PC-9 (cell line): ENCODE measurements at regions not wholly inside any gene's neighbourhood (a gene's known extent, or its start where the extent isn't known, plus 50 kb on each side); places are given as distances from the start of the nearest gene placed in this dataset.

Source experiments
- BruUV-seq: library from RNA; stranded (reverse); fragments of 400-500 nt; replicated peaks from 2 replicates; lab custom pipeline; 2021; lab: Mats Ljungman, UMichigan
- CTCF ChIA-PET: fragments of 300-600 bp; sonication (Branson Sonifier 250); formaldehyde crosslinking; loops from one replicate; lab custom pipeline; 2022; ENCODE audit warnings: antibody characterized with exemption; lab: Charles Lee
- POLR2A ChIA-PET: fragments of 300-600 bp; sonication (Branson Sonifier 250); formaldehyde crosslinking; loops from one replicate; lab custom pipeline; 2022; ENCODE audit warnings: antibody characterized with exemption; ENCODE audit not compliant: unreplicated experiment; lab: Charles Lee
- DNase-seq, 2 experiments: peaks; one replicate each; pipeline versions ENCODE4 v3.0.0 to v3.0.0-alpha.2; 2015 to 2022; ENCODE audit warnings: mixed read lengths in 1 of 2
- H2AFZ ChIP-seq: fragments of 200-600 bp; sonication (generic); 2 replicates; pipeline ENCODE4 v1.8.1; 2017; ENCODE audit warnings: antibody characterized with exemption
- H3F3A ChIP-seq: fragments of 200-600 bp; sonication (generic); 2 replicates; pipeline ENCODE4 v1.8.1; 2017; ENCODE audit warnings: antibody characterized with exemption, mild to moderate bottlenecking, low read depth; ENCODE audit not compliant: insufficient read depth
- H3K27ac ChIP-seq: fragments of 200-600 bp; sonication (generic); 2 replicates; pipeline ENCODE4 v1.6.1; 2016; ENCODE audit warnings: mixed run types
- H3K27me3 ChIP-seq: fragments of 200-600 bp; sonication (generic); 2 replicates; pipeline ENCODE4 v1.6.1; 2016; ENCODE audit warnings: low read depth, mixed run types; ENCODE audit not compliant: insufficient read depth
- H3K36me3 ChIP-seq: fragments of 200-600 bp; sonication (generic); 2 replicates; pipeline ENCODE4 v1.6.1; 2016; ENCODE audit warnings: low read depth, mixed run types
- H3K4me1 ChIP-seq: fragments of 200-600 bp; sonication (generic); replicated peaks from 2 replicates; pipeline ENCODE4 v1.6.1; 2016; ENCODE audit warnings: mixed run types; ENCODE audit not compliant: insufficient read depth
- H3K4me2 ChIP-seq: fragments of 200-600 bp; sonication (generic); 2 replicates; pipeline ENCODE4 v1.6.1; 2017; ENCODE audit warnings: mixed run types
- H3K4me3 ChIP-seq: fragments of 200-600 bp; sonication (generic); 2 replicates; pipeline ENCODE4 v1.6.1; 2016; ENCODE audit warnings: mixed run types
- H3K79me2 ChIP-seq: fragments of 200-600 bp; sonication (generic); 2 replicates; pipeline ENCODE4 v1.6.1; 2017; ENCODE audit warnings: low read depth, mixed run types
- H3K9me2 ChIP-seq: fragments of 200-600 bp; sonication (generic); 2 replicates; pipeline ENCODE4 v1.8.1; 2017; ENCODE audit warnings: mild to moderate bottlenecking; ENCODE audit not compliant: insufficient read depth
- H3K9me3 ChIP-seq: fragments of 200-600 bp; sonication (generic); 2 replicates; pipeline ENCODE4 v1.8.1; 2016; ENCODE audit warnings: low read depth; ENCODE audit not compliant: insufficient read depth
- H4K20me1 ChIP-seq: fragments of 200-600 bp; sonication (generic); 2 replicates; pipeline ENCODE4 v1.8.1; 2017; ENCODE audit not compliant: insufficient read depth
- CTCF ChIP-seq: fragments of 200-600 bp; sonication (generic); conservative IDR thresholded peaks from 2 replicates; pipeline ENCODE4 v1.6.1; 2017; ENCODE audit warnings: mixed run types, antibody characterized with exemption, mild to moderate bottlenecking, moderate library complexity
- EZH2 ChIP-seq: fragments of 200-600 bp; sonication (generic); IDR thresholded peaks from 2 replicates; pipeline ENCODE4 v1.8.0; 2017; ENCODE audit warnings: antibody characterized with exemption, low read depth
- intact Hi-C: fragments of 100-400 bp; cut with micrococcal nuclease; formaldehyde crosslinking; loops from one replicate; pipeline ENCODE4 v1.10.0; 2022; ENCODE audit not compliant: unreplicated experiment

- CTCF ChIA-PET = no interaction called here
- BruUV-seq = no TSS peak
- H3K4me1 ChIP-seq = no peaks in the 10 kb centered on the region
- H3F3A ChIP-seq = no peaks in the 10 kb centered on the region
- POLR2A ChIA-PET = no interaction called here
- H3K9me2 ChIP-seq = no peaks in the 10 kb centered on the region
- no peak overlapping the region for H2AFZ ChIP-seq
- no peak for DNase-seq
- H3K27ac ChIP-seq = no peak overlapping the region
- no peaks in the 10 kb centered on the region for H3K36me3 ChIP-seq
- no peaks in the 10 kb centered on the region for H3K79me2 ChIP-seq
- no peak overlapping the region for H3K4me2 ChIP-seq
- H3K4me3 ChIP-seq = no peak overlapping the region
- H3K9me3 ChIP-seq = no peaks in the 10 kb centered on the region
- no peak for TF ChIP-seq CTCF
- TF ChIP-seq EZH2 = no peak
- no peaks in the 10 kb centered on the region for H4K20me1 ChIP-seq
- intact Hi-C loops = no loop called here
- H3K27me3 ChIP-seq = no peaks in the 10 kb centered on the region; the same call in 1 of the 2 replicates
These were observed 545.7 kb downstream of the MCTP2 start for GRCh38 chr15:94777037-94777436.

GRCh38 chr15:94778840-94779239, 547.5 kb downstream of the MCTP2 start:
- Histone ChIP-seq H3K27me3 (no peaks in the 10 kb centered on the region), H3K4me3 (no peak overlapping the region), H3K36me3 (no peaks in the 10 kb centered on the region), H4K20me1 (no peaks in the 10 kb centered on the region), H3K4me2 (no peak overlapping the region), H3K27ac (no peak overlapping the region), H3K4me1 (no peaks in the 10 kb centered on the region), H3F3A (no peaks in the 10 kb centered on the region), H2AFZ (no peak overlapping the region), H3K79me2 (no peaks in the 10 kb centered on the region), H3K9me2 (no peaks in the 10 kb centered on the region), H3K9me3 (no peaks in the 10 kb centered on the region)
- intact Hi-C loops = no loop called here
- no TSS peak for BruUV-seq
- TF ChIP-seq EZH2 = no peak
- no peak for TF ChIP-seq CTCF
- ChIA-PET POLR2A (no interaction called here), CTCF (no interaction called here)
- no peak for DNase-seq

GRCh38 chr15:94780166-94780565, 548.8 kb downstream of the MCTP2 start:
- ChIA-PET POLR2A (no interaction called here), CTCF (no interaction called here)
- H2AFZ ChIP-seq = no peak overlapping the region
- H3K9me2 ChIP-seq = no peaks in the 10 kb centered on the region
- no peaks in the 10 kb centered on the region for H3K4me1 ChIP-seq
- no peaks in the 10 kb centered on the region for H3K36me3 ChIP-seq
- no peaks in the 10 kb centered on the region for H3K27me3 ChIP-seq
- BruUV-seq = no TSS peak
- H3K4me3 ChIP-seq = no peak overlapping the region
- H3K9me3 ChIP-seq = no peaks in the 10 kb centered on the region
- no peak for TF ChIP-seq EZH2
- no peak for TF ChIP-seq CTCF
- H3K27ac ChIP-seq = no peak overlapping the region
- DNase-seq = no peak
- H3F3A ChIP-seq = no peaks in the 10 kb centered on the region
- intact Hi-C loops = no loop called here
- H4K20me1 ChIP-seq = no peaks in the 10 kb centered on the region
- no peaks in the 10 kb centered on the region for H3K79me2 ChIP-seq
- no peak overlapping the region for H3K4me2 ChIP-seq
